Neutrophil (primary cell): ENCODE measurements at regions not wholly inside any gene's neighbourhood (a gene's known extent, or its start where the extent isn't known, plus 50 kb on each side); places are given as distances from the start of the nearest gene placed in this dataset.

Experiments used
- H3K27ac ChIP-seq: fragments of 200-600 bp; sonication (generic); 2 replicates; pipeline ENCODE4 v1.5.1; 2016; ENCODE audit warnings: mild to moderate bottlenecking, moderate library complexity
- H3K27me3 ChIP-seq: fragments of 200-600 bp; sonication (generic); 2 replicates; pipeline ENCODE4 v1.6.0; 2016; ENCODE audit warnings: mild to moderate bottlenecking
- H3K36me3 ChIP-seq: fragments of 200-600 bp; sonication (generic); 2 replicates; pipeline ENCODE4 v1.5.1; 2017
- H3K4me1 ChIP-seq, 2 experiments: fragments of 200-600 bp in 1 of 2; sonication (generic) in 1 of 2; 1 replicate in 1 of 2; 2 replicates in 1 of 2; pipeline versions ENCODE4 v1.5.1 to v1.6.1; 2013 to 2016; ENCODE audit warnings: low read depth in 1 of 2, low read length in 1 of 2, mild to moderate bottlenecking in 1 of 2, moderate library complexity in 1 of 2; ENCODE audit not compliant: control insufficient read depth in 1 of 2, insufficient read depth in 1 of 2
- H3K4me3 ChIP-seq, 2 experiments: fragments of 200-600 bp in 1 of 2; sonication (generic) in 1 of 2; 1 replicate in 1 of 2; 2 replicates in 1 of 2; pipeline ENCODE4 v1.5.1; 2013 to 2016; ENCODE audit warnings: low read depth in 1 of 2, low read length in 1 of 2, mild to moderate bottlenecking in 1 of 2, moderate library complexity in 1 of 2
- H3K9me3 ChIP-seq: fragments of 200-600 bp; sonication (generic); 2 replicates; pipeline ENCODE4 v1.5.1; 2016
- CTCF ChIP-seq: fragments of 200-600 bp; sonication (generic); IDR thresholded peaks from 2 replicates; pipeline ENCODE4 v1.5.1; 2016; ENCODE audit warnings: antibody characterized with exemption

DNA sequence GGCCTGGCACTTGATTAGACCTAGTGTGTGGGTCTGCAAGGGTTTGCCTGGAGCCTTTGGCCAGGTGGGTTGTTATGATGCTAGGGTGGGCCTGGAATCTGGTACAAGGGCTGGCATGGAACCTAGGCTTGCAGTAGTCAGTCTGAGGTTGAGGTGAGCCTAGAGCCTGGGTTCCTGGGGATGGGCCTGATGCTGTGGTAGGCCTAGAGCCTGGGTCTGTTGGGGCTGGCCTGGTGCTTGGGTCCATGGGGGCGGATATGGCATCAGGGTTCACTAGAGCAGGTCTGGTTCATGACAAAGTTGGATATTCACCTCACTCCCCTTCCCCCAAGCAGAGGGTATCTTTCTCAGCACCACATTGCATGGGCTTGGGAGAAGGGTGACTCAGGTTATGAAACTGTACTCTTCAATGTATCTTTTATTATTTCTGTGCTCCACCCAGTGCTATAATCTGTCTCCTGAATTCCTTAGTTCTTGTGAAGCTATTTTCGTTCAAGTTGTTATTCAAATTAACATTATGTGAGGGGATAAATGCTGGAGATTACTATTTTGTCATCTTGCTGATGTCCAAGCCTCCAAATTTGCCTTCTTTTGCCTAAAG, 274.4 kb downstream of the NFKBIZ start:
- Histone ChIP-seq H3K4me1 (no peaks in the 10 kb centered on the region), H3K27me3 (no peaks in the 10 kb centered on the region), H3K4me3 (no peak overlapping the region), H3K9me3 (no peaks in the 10 kb centered on the region), H3K27ac (no peak overlapping the region), H3K36me3 (no peaks in the 10 kb centered on the region)
- no peak for TF ChIP-seq CTCF

- H3K27ac ChIP-seq: no peak overlapping the region
- no peaks in the 10 kb centered on the region for H3K9me3 ChIP-seq
- no peaks in the 10 kb centered on the region for H3K36me3 ChIP-seq
- no peaks in the 10 kb centered on the region for H3K27me3 ChIP-seq
- no peaks in the 10 kb centered on the region for H3K4me1 ChIP-seq
- no peak overlapping the region for H3K4me3 ChIP-seq
- no peak for TF ChIP-seq CTCF
Observed at GRCh38 chr3:102124282-102124681, 275.0 kb downstream of the NFKBIZ start.

GRCh38 chr3:102124704-102125103, 275.4 kb downstream of the NFKBIZ start:
- Histone ChIP-seq H3K27me3 (no peaks in the 10 kb centered on the region), H3K4me3 (no peak overlapping the region), H3K27ac (no peak overlapping the region), H3K36me3 (no peaks in the 10 kb centered on the region), H3K9me3 (no peaks in the 10 kb centered on the region), H3K4me1 (no peaks in the 10 kb centered on the region)
- TF ChIP-seq CTCF: no peak

DNA sequence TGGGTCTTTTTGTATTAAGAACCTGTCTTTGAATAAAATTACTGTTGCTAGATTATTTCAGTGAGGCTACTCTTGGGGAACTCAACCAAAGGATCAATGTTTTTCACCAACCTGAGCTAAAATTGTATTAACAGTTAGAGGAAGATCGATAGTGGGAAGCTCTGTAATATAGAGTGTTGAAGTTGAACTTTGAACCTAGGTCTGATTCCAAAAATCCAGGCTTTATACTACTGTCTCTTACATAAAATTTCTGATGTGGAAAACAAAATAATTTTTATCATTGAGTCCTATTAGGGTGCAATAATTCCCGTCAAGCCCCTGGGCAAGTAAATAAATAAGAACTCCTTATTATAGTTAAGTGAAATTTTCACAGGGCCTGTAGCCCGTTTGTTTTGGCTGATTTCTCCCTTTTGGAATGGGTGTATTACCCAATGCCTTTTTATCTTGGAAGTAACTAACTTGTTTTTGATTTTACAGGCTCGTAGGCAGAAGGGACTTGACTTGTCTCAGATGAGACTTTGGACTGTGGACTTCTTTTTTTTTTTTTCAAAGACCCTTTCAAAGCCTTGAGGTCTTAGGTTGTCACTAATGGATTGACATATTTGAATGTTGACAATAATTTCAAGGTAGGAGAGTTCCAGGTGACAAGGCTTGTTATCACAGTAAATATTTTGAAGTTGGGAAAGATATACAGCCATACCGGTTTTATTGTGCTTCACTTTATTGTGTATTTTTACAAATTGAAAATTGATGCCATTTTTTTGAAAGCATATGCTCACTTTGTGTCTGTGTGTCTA, 276.1 kb downstream of the NFKBIZ start:
- Histone ChIP-seq H3K4me3 (no peak overlapping the region), H3K27ac (no peak overlapping the region), H3K9me3 (no peaks in the 10 kb centered on the region), H3K4me1 (no peaks in the 10 kb centered on the region), H3K36me3 (no peaks in the 10 kb centered on the region), H3K27me3 (no peaks in the 10 kb centered on the region)
- no peak for TF ChIP-seq CTCF

DNA sequence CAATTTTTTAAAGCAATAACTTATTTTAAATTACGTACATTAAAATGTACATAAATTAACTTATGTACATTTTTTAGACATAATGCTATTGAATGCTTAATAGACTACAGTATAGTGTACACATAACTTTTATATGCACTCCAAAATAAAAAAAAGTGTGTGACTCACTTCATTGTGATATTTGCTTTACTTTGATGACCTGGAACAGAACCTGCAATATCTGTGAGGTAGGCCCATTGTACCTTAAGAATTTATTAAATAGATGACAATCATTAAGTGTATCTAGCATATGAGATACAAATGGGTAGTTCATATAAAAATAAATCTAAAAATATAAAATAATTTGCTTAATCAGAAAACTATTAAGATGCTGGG, 276.7 kb downstream of the NFKBIZ start:
- no peaks in the 10 kb centered on the region for H3K36me3 ChIP-seq
- no peak for TF ChIP-seq CTCF
- H3K27ac ChIP-seq: no peak overlapping the region
- no peak overlapping the region for H3K4me3 ChIP-seq
- no peaks in the 10 kb centered on the region for H3K9me3 ChIP-seq
- H3K27me3 ChIP-seq: no peaks in the 10 kb centered on the region
- H3K4me1 ChIP-seq: no peaks in the 10 kb centered on the region
